Vagina (tissue), 2 donors: ENCODE measurements at regions not wholly inside any gene's neighbourhood (a gene's known extent, or its start where the extent isn't known, plus 50 kb on each side); places are given as distances from the start of the nearest gene placed in this dataset.

Source experiments
- DNase-seq, 2 donors: peaks; one replicate each; pipeline ENCODE4 v3.0.0-alpha.2; 2017; ENCODE audit errors: extremely low spot score in 2 of 2
- H3K27ac ChIP-seq: fragments of 200-600 bp; sonication (generic); one replicate; pipeline ENCODE4 v1.5.1; 2019
- H3K27me3 ChIP-seq: fragments of 200-600 bp; sonication (generic); one replicate; pipeline ENCODE4 v1.5.1; 2019
- H3K36me3 ChIP-seq, 2 donors: fragments of 200-600 bp; sonication (generic); one replicate each; pipeline ENCODE4 v1.5.1; 2017 to 2019
- H3K4me1 ChIP-seq: fragments of 200-600 bp; sonication (generic); one replicate; pipeline ENCODE4 v1.5.1; 2019
- H3K4me3 ChIP-seq, 2 donors: fragments of 200-600 bp; sonication (generic); 1 replicate in 1 of 2; 2 replicates in 1 of 2; pipeline ENCODE4 v1.5.1; 2016 to 2019
- H3K9me3 ChIP-seq: fragments of 200-600 bp; sonication (generic); one replicate; pipeline ENCODE4 v1.5.1; 2019
- POLR2A ChIP-seq, 2 donors: fragments of 450-650 bp; IDR thresholded peaks; one replicate each; pipeline ENCODE4 v1.6.1; 2017; ENCODE audit warnings: antibody characterized with exemption in 2 of 2, mild to moderate bottlenecking in 2 of 2, moderate library complexity in 2 of 2
- POLR2AphosphoS5 ChIP-seq, 2 donors: sonication (generic); formaldehyde crosslinking; IDR thresholded peaks; one replicate each; pipeline ENCODE4 v1.9.0; 2017; ENCODE audit warnings: antibody characterized with exemption in 2 of 2, mild to moderate bottlenecking in 2 of 2, low read depth in 1 of 2; ENCODE audit not compliant: insufficient read depth in 1 of 2
- intact Hi-C: fragments of 100-400 bp; cut with DNase I; formaldehyde crosslinking; loops from one replicate; pipeline ENCODE4 v1.15.1; 2023
- TF ChIP-seq, protein P1 (sequence below), 3 experiments: fragments of 450-650 bp in 2 of 3; fragments of 200-600 bp in 1 of 3; sonication (generic) in 1 of 3; IDR thresholded peaks; one replicate each; pipeline ENCODE4 v1.5.1; 2017 to 2019; ENCODE audit warnings: antibody characterized with exemption in 3 of 3, mild to moderate bottlenecking in 2 of 3, moderate library complexity in 2 of 3

DNA sequence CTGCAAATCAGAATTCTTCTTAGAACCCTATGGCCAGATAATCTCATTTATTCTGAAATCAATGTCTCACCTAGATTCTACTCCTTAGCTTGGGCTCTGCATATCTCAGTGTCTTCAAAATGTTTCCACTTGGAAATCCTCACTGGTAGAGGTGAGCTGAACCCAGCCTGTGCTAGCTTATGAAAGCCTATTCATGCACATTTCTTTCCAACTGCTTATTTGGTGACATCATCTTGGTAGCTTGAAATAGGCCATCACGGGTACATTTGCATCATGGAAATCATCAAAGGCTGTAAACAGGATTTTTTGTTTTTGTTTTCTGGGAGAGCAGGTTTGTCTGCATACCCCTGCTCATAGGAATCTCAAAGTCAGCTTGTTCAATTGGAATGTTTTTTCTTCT lies 130.8 kb downstream of the KCNJ18 start:
- Histone ChIP-seq H3K27me3 (no peaks in the 10 kb centered on the region), H3K27ac (no peak overlapping the region), H3K9me3 (no peaks in the 10 kb centered on the region), H3K36me3 (no peaks in the 10 kb centered on the region), H3K4me3 (no peak overlapping the region), H3K4me1 (no peaks in the 10 kb centered on the region)
- intact Hi-C loops = no loop called here
- TF ChIP-seq, protein P1, sequence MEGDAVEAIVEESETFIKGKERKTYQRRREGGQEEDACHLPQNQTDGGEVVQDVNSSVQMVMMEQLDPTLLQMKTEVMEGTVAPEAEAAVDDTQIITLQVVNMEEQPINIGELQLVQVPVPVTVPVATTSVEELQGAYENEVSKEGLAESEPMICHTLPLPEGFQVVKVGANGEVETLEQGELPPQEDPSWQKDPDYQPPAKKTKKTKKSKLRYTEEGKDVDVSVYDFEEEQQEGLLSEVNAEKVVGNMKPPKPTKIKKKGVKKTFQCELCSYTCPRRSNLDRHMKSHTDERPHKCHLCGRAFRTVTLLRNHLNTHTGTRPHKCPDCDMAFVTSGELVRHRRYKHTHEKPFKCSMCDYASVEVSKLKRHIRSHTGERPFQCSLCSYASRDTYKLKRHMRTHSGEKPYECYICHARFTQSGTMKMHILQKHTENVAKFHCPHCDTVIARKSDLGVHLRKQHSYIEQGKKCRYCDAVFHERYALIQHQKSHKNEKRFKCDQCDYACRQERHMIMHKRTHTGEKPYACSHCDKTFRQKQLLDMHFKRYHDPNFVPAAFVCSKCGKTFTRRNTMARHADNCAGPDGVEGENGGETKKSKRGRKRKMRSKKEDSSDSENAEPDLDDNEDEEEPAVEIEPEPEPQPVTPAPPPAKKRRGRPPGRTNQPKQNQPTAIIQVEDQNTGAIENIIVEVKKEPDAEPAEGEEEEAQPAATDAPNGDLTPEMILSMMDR (IDR thresholded peaks at IDR 0.05) = no peak
- TF ChIP-seq POLR2A (IDR thresholded peaks at IDR 0.05) (no peak), POLR2AphosphoS5 (IDR thresholded peaks at IDR 0.05; ENCODE audit: insufficient read depth in 1 of 2, low read depth in 1 of 2) (no peak)
- no peak for DNase-seq

DNA sequence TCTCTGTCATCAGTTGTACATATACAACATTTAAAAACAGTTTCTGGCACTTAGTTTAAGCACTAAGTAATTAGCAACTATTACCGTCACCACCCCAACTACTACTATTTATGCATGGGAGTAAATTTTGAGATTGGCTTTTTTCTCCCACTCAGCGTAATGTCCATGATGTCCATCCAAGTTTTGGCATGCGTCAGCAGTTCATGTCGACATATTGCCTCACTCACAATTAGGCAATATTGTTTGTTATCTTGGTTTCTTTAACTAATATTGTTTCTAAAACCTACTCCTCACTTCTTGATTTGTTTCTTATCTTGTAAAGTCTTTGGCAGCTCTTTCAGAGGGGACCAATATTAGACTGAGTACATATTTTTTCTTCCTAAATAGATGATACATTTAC lies 131.3 kb downstream of the KCNJ18 start:
- TF ChIP-seq POLR2AphosphoS5 (IDR thresholded peaks at IDR 0.05; ENCODE audit: insufficient read depth in 1 of 2, low read depth in 1 of 2) (no peak), POLR2A (IDR thresholded peaks at IDR 0.05) (no peak)
- TF ChIP-seq, protein P1 (IDR thresholded peaks at IDR 0.05) = no peak
- Histone ChIP-seq H3K36me3 (no peaks in the 10 kb centered on the region), H3K27me3 (no peaks in the 10 kb centered on the region), H3K4me1 (no peaks in the 10 kb centered on the region), H3K9me3 (no peaks in the 10 kb centered on the region), H3K27ac (no peak overlapping the region), H3K4me3 (no peak overlapping the region)
- intact Hi-C loops = no loop called here
- DNase-seq = no peak

DNA sequence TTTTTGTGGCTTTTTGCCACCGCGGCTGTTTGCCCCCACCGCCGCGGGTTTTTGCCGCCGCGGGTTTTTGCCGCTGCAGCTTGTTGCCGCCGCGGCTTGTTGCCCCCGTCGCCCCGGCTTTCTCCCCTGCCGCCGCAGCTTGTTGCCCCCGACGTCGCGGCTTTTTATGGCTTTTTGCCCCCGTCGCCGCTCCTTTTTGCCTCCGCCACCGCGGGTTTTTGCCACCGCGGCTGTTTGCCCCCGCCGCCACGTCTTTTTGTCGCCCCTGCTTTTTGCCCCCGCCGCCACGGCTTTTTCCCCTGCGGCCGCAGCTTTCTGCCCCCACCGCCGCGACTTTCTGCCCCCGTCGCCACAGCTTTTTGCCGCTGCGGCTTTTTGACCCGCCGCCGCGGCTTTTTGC lies 149.5 kb downstream of the KCNJ18 start:
- no peak overlapping the region for H3K27ac ChIP-seq
- no peak for TF ChIP-seq POLR2A (IDR thresholded peaks at IDR 0.05)
- no peak for TF ChIP-seq POLR2AphosphoS5 (IDR thresholded peaks at IDR 0.05; ENCODE audit: insufficient read depth in 1 of 2, low read depth in 1 of 2)
- TF ChIP-seq, protein P1 (IDR thresholded peaks at IDR 0.05) = no peak
- intact Hi-C loops = no loop called here
- peaks cover 10% of the 10 kb centered on the region for H3K9me3 ChIP-seq
- no peaks in the 10 kb centered on the region for H3K27me3 ChIP-seq
- DNase-seq = no peak
- H3K4me3 ChIP-seq = no peak overlapping the region
- no peaks in the 10 kb centered on the region for H3K36me3 ChIP-seq
- H3K4me1 ChIP-seq = no peaks in the 10 kb centered on the region

DNA sequence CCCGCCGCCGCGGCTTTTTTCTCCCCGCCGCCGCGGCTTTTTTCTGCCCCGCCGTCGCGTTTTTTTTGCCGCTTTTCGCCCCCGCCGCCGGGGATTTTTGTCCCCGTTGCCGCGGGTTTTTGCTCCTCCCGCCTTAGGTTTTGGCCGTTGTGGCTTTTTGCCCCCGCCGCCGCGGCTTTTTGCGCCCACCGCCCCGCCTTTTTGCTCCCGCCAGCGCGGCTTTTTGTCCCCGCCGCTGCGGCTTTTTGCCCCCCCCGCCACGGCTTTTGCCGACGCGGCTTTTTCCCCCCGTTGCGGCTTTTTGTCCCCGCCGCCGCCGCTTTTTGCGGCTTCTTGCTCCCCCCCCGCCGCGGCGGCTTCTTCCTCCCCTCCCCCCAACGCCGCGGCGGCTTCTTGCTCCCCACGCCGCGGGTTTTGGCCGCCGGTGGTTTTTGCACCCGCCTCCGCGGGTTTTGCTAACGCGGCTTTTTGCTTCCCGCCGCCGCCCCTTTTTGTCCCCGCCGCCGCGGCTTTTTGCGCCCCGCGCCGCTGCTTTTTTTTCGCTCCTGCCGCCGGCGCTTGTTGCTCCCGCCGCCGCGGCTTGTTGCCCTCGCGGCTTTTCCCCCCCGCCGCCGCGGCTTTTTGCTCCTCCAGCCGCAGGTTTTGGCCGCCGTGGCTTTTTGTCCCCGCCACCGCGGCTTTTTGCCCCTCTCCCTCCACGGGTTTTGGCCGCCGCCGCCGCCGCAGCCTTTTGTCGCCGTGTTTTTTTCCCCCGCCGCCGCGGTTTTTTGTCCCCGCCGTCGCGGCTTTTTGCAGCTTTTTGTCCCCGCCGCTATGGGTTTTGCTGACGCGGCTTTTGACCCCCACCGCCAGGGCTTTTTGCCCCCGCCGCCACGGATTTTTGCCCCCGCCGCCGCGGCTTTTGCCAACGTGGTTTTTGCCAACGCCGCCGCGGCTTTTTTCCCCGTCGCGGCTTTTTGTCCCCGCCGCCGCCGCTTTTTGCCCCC lies 150.3 kb downstream of the KCNJ18 start:
- DNase-seq = no peak
- intact Hi-C loops = no loop called here
- Histone ChIP-seq H3K4me3 (no peak overlapping the region), H3K36me3 (no peaks in the 10 kb centered on the region), H3K4me1 (no peaks in the 10 kb centered on the region), H3K27me3 (no peaks in the 10 kb centered on the region), H3K27ac (no peak overlapping the region), H3K9me3 (peaks cover 10% of the 10 kb centered on the region)
- TF ChIP-seq POLR2A (IDR thresholded peaks at IDR 0.05) (no peak), POLR2AphosphoS5 (IDR thresholded peaks at IDR 0.05; ENCODE audit: insufficient read depth in 1 of 2, low read depth in 1 of 2) (no peak)
- TF ChIP-seq, protein P1 (IDR thresholded peaks at IDR 0.05) = no peak

DNA sequence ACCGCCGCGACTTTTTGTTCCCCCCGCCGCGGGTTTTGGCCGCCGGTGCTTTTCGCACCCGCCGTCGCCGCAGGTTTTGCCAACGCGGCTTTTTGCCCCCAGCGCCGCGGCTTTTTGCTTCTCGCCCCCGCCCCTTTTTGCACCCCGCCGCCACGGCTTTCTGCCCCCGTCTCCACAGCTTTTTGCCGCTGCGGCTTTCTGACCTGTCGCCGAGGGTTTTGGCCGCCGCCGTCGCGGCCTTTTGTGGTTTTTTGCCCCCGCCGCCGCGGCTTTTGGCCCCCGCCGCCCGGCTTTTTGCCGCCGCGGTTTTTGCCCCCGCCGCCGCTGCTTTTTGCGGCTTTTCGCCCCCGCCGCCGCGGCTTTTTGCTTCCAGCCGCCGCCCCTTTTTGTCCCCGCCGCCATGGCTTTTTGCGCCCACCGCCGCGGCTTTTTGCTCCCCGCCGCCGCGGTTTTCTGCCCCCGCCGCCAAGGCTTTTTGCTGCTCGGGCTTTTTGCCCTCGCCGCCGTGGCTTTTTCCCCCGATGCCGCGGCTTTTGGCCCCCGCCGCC lies 151.1 kb downstream of the KCNJ18 start:
- no peak overlapping the region for H3K27ac ChIP-seq
- H3K4me3 ChIP-seq = no peak overlapping the region
- no peaks in the 10 kb centered on the region for H3K4me1 ChIP-seq
- peaks cover 10% of the 10 kb centered on the region for H3K9me3 ChIP-seq
- no peak for DNase-seq
- intact Hi-C loops = no loop called here
- H3K36me3 ChIP-seq = no peaks in the 10 kb centered on the region
- no peak for TF ChIP-seq POLR2A (IDR thresholded peaks at IDR 0.05)
- no peak for TF ChIP-seq POLR2AphosphoS5 (IDR thresholded peaks at IDR 0.05; ENCODE audit: insufficient read depth in 1 of 2, low read depth in 1 of 2)
- TF ChIP-seq, protein P1 (IDR thresholded peaks at IDR 0.05) = no peak
- H3K27me3 ChIP-seq = no peaks in the 10 kb centered on the region
